ENCODE measurements at regions not wholly inside any gene's neighbourhood (a gene's known extent, or its start where the extent isn't known, plus 50 kb on each side); places are given as distances from the start of the nearest gene placed in this dataset.

DNA sequence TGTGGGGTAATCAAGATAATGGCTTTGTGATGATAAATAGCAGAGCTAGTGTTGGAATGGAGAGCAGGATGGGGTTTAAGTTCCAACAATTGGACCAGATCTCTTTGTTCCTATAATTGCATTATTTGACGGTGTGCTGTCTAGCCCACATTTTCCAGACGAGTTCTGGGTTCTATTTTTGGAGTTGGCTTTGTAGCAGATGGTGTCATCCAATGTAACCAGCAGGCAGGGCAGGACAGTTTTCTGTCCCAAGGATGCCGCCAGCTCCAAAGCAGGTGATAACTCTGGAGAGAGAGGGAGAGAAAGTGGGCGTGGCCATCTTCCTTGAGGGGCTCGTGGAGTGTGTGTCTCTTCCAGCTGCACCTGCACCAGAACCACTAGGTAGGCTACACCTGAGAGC is 251.3 kb downstream of the KIF4B start:
- no peaks in the 10 kb centered on the region for H3K27me3 ChIP-seq (ENCODE audit: insufficient read depth, low read length)
- H3K9me3 ChIP-seq (ENCODE audit: insufficient read depth, low read depth, low read length) = no peaks in the 10 kb centered on the region
- no peak overlapping the region for H3K4me3 ChIP-seq (ENCODE audit: low read length)
- no peak overlapping the region for H3K9ac ChIP-seq (ENCODE audit: low read depth, low read length)
- H3K36me3 ChIP-seq (ENCODE audit: insufficient read depth, low read depth, low read length) = no peaks in the 10 kb centered on the region
- H3K27ac ChIP-seq (ENCODE audit: low read length) = no peak overlapping the region
- peaks cover 2% of the 10 kb centered on the region; the same call in 1 of the 2 replicates for H3K4me1 ChIP-seq (ENCODE audit: insufficient read depth, low read length)

GRCh38 chr5:155268770-155269425 is 255.3 kb downstream of the KIF4B start:
- Histone ChIP-seq H3K27me3 (ENCODE audit: insufficient read depth, low read length) (no peaks in the 10 kb centered on the region), H3K36me3 (ENCODE audit: insufficient read depth, low read depth, low read length) (no peaks in the 10 kb centered on the region), H3K9me3 (ENCODE audit: insufficient read depth, low read depth, low read length) (no peaks in the 10 kb centered on the region), H3K4me3 (ENCODE audit: low read length) (no peak overlapping the region), H3K27ac (ENCODE audit: low read length) (no peak overlapping the region), H3K9ac (ENCODE audit: low read depth, low read length) (no peak overlapping the region), H3K4me1 (ENCODE audit: insufficient read depth, low read length) (peaks cover 4% of the 10 kb centered on the region; the same call in 1 of the 2 replicates)

- no peaks in the 10 kb centered on the region for H3K36me3 ChIP-seq (ENCODE audit: insufficient read depth, low read depth, low read length)
- peaks cover 11% of the 10 kb centered on the region; the same call in 1 of the 2 replicates for H3K4me1 ChIP-seq (ENCODE audit: insufficient read depth, low read length)
- H3K4me3 ChIP-seq (ENCODE audit: low read length) = no peak overlapping the region
- no peaks in the 10 kb centered on the region for H3K27me3 ChIP-seq (ENCODE audit: insufficient read depth, low read length)
- no peak overlapping the region for H3K27ac ChIP-seq (ENCODE audit: low read length)
- H3K9me3 ChIP-seq (ENCODE audit: insufficient read depth, low read depth, low read length) = no peaks in the 10 kb centered on the region
- H3K9ac ChIP-seq (ENCODE audit: low read depth, low read length) = no peak overlapping the region
Measured at GRCh38 chr5:155270725-155271124, 257.2 kb downstream of the KIF4B start.

DNA sequence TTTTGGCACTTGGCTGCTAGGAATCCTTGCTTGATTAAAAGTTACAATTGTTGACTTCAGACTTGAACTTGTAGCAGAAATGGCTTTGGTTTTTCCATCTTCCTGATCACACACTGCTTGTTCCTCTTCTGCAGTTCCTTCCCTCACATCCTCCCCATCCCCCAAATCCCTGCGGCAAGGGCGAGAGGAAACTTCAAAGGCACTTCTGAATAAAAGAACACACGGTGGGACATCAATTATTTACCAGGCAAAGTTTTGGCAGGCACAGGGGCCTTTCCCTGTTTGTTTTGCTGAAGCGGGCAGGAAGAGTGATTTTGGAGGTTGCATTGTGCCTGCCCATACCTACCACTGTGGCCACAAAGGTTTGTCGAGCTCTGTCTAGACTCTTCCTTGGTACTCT is 260.9 kb downstream of the KIF4B start:
- Histone ChIP-seq H3K4me3 (ENCODE audit: low read length) (no peak overlapping the region), H3K9me3 (ENCODE audit: insufficient read depth, low read depth, low read length) (no peaks in the 10 kb centered on the region), H3K9ac (ENCODE audit: low read depth, low read length) (no peak overlapping the region), H3K36me3 (ENCODE audit: insufficient read depth, low read depth, low read length) (no peaks in the 10 kb centered on the region), H3K27ac (ENCODE audit: low read length) (no peak overlapping the region), H3K27me3 (ENCODE audit: insufficient read depth, low read length) (no peaks in the 10 kb centered on the region), H3K4me1 (ENCODE audit: insufficient read depth, low read length) (peaks cover 11% of the 10 kb centered on the region; the same call in 1 of the 2 replicates)

GRCh38 chr5:155275222-155275621 is 261.7 kb downstream of the KIF4B start:
- H3K9ac ChIP-seq (ENCODE audit: low read depth, low read length) = no peak overlapping the region
- no peaks in the 10 kb centered on the region for H3K9me3 ChIP-seq (ENCODE audit: insufficient read depth, low read depth, low read length)
- no peaks in the 10 kb centered on the region for H3K36me3 ChIP-seq (ENCODE audit: insufficient read depth, low read depth, low read length)
- H3K27ac ChIP-seq (ENCODE audit: low read length) = no peak overlapping the region
- H3K4me1 ChIP-seq (ENCODE audit: insufficient read depth, low read length) = peaks cover 11% of the 10 kb centered on the region; the same call in 1 of the 2 replicates
- H3K27me3 ChIP-seq (ENCODE audit: insufficient read depth, low read length) = no peaks in the 10 kb centered on the region
- no peak overlapping the region for H3K4me3 ChIP-seq (ENCODE audit: low read length)

DNA sequence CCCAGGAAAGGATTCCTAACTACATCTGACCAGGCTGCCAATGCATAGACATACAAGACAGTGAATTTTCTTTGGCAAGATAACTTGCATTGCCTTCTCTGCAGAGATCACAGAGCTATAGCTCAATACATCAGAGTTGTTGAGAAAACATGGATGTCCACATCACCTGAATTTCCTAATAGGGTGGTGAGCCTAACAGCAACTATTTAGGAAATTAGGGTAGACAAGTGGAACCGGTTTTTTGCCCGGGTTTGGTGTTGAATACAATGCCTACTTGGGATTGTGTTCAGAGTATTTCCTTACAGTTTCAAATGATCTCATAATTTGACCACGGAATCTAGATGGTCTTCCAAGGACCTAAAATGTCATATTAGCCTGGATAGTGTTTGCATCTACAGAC is 262.7 kb downstream of the KIF4B start:
- 0 out of 2 replicates have a peak, but pooled peaks cover 6% of the 10 kb centered on the region for H3K4me1 ChIP-seq (ENCODE audit: insufficient read depth, low read length)
- H3K36me3 ChIP-seq (ENCODE audit: insufficient read depth, low read depth, low read length) = no peaks in the 10 kb centered on the region
- no peak overlapping the region for H3K4me3 ChIP-seq (ENCODE audit: low read length)
- no peak overlapping the region for H3K27ac ChIP-seq (ENCODE audit: low read length)
- no peaks in the 10 kb centered on the region for H3K27me3 ChIP-seq (ENCODE audit: insufficient read depth, low read length)
- H3K9me3 ChIP-seq (ENCODE audit: insufficient read depth, low read depth, low read length) = no peaks in the 10 kb centered on the region
- no peak overlapping the region for H3K9ac ChIP-seq (ENCODE audit: low read depth, low read length)

- 0 out of 2 replicates have a peak, but pooled peaks cover 6% of the 10 kb centered on the region for H3K4me1 ChIP-seq (ENCODE audit: insufficient read depth, low read length)
- no peak overlapping the region for H3K9ac ChIP-seq (ENCODE audit: low read depth, low read length)
- H3K9me3 ChIP-seq (ENCODE audit: insufficient read depth, low read depth, low read length) = no peaks in the 10 kb centered on the region
- no peaks in the 10 kb centered on the region for H3K36me3 ChIP-seq (ENCODE audit: insufficient read depth, low read depth, low read length)
- H3K27ac ChIP-seq (ENCODE audit: low read length) = no peak overlapping the region
- H3K27me3 ChIP-seq (ENCODE audit: insufficient read depth, low read length) = no peaks in the 10 kb centered on the region
- H3K4me3 ChIP-seq (ENCODE audit: low read length) = no peak overlapping the region
Measured at GRCh38 chr5:155278532-155278931, 265.0 kb downstream of the KIF4B start.

GRCh38 chr5:155282503-155283107 is 269.1 kb downstream of the KIF4B start:
- H3K9me3 ChIP-seq (ENCODE audit: insufficient read depth, low read depth, low read length) = no peaks in the 10 kb centered on the region
- H3K4me1 ChIP-seq (ENCODE audit: insufficient read depth, low read length) = peaks cover 9% of the 10 kb centered on the region; the same call in 1 of the 2 replicates
- H3K9ac ChIP-seq (ENCODE audit: low read depth, low read length) = no peak overlapping the region
- H3K27ac ChIP-seq (ENCODE audit: low read length) = no peak overlapping the region
- no peaks in the 10 kb centered on the region for H3K27me3 ChIP-seq (ENCODE audit: insufficient read depth, low read length)
- no peaks in the 10 kb centered on the region for H3K36me3 ChIP-seq (ENCODE audit: insufficient read depth, low read depth, low read length)
- H3K4me3 ChIP-seq (ENCODE audit: low read length) = no peak overlapping the region

DNA sequence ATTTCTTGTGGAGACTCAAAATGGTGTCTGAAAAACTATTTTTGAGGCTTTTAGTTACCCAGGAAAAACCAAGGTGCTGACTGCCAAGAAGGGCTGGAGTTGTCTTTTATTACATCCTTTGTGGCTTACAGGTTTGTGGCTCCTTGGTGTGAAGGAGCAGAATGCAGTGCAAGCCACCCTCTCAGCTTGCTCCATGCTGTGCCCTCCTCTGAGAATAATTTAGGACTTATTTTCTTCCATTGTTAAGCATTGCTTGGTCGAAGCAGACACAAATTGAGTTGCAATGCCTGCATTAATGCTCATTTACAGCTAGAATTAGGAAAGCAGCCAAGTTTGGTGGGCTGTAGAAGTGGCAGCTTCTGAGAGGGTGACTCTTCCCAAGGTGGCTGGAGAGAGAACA is 272.2 kb downstream of the KIF4B start:
- Histone ChIP-seq H3K27ac (ENCODE audit: low read length) (no peak overlapping the region), H3K9me3 (ENCODE audit: insufficient read depth, low read depth, low read length) (no peaks in the 10 kb centered on the region), H3K4me3 (ENCODE audit: low read length) (no peak overlapping the region), H3K4me1 (ENCODE audit: insufficient read depth, low read length) (peaks cover 9% of the 10 kb centered on the region; the same call in 1 of the 2 replicates), H3K36me3 (ENCODE audit: insufficient read depth, low read depth, low read length) (no peaks in the 10 kb centered on the region), H3K9ac (ENCODE audit: low read depth, low read length) (no peak overlapping the region; the same call in 1 of the 2 replicates), H3K27me3 (ENCODE audit: insufficient read depth, low read length) (no peaks in the 10 kb centered on the region)

DNA sequence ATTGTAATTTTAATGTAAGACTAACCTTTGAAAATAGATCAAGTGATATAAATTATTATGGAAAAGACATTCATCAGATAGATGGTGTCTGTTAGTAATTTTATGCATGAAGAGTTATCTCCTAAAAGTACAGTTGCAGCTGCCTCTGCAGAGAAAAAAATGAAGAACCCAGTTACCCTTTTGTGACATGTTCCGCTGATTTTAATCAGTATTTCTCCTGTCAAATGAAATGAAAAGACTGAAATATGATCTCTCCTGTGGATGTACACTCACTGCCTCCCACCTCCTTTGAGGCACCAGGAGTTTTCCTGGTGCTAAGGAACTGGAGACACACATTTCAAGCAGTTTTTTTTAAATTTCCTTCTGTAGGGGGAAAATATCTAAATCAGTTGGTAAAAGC is 277.4 kb downstream of the KIF4B start:
- no peaks in the 10 kb centered on the region for H3K27me3 ChIP-seq (ENCODE audit: insufficient read depth, low read length)
- H3K4me1 ChIP-seq (ENCODE audit: insufficient read depth, low read length) = peaks cover 3% of the 10 kb centered on the region; the same call in 1 of the 2 replicates
- no peaks in the 10 kb centered on the region for H3K9me3 ChIP-seq (ENCODE audit: insufficient read depth, low read depth, low read length)
- H3K4me3 ChIP-seq (ENCODE audit: low read length) = no peak overlapping the region
- no peaks in the 10 kb centered on the region for H3K36me3 ChIP-seq (ENCODE audit: insufficient read depth, low read depth, low read length)
- H3K27ac ChIP-seq (ENCODE audit: low read length) = no peak overlapping the region
- H3K9ac ChIP-seq (ENCODE audit: low read depth, low read length) = no peak overlapping the region

- Histone ChIP-seq H3K27ac (ENCODE audit: low read length) (no peak overlapping the region), H3K9me3 (ENCODE audit: insufficient read depth, low read depth, low read length) (no peaks in the 10 kb centered on the region), H3K9ac (ENCODE audit: low read depth, low read length) (no peak overlapping the region), H3K4me1 (ENCODE audit: insufficient read depth, low read length) (no peaks in the 10 kb centered on the region), H3K4me3 (ENCODE audit: low read length) (no peak overlapping the region), H3K27me3 (ENCODE audit: insufficient read depth, low read length) (no peaks in the 10 kb centered on the region), H3K36me3 (ENCODE audit: insufficient read depth, low read depth, low read length) (no peaks in the 10 kb centered on the region)
Measured at GRCh38 chr5:155293605-155294178, 280.1 kb downstream of the KIF4B start.

- H3K9me3 ChIP-seq (ENCODE audit: insufficient read depth, low read depth, low read length) = no peaks in the 10 kb centered on the region
- no peaks in the 10 kb centered on the region for H3K4me1 ChIP-seq (ENCODE audit: insufficient read depth, low read length)
Measured at GRCh38 chr5:155295111-155295510, 281.6 kb downstream of the KIF4B start.

More at GRCh38 chr5:155295111-155295510, 281.6 kb downstream of the KIF4B start:
- H3K36me3 ChIP-seq (ENCODE audit: insufficient read depth, low read depth, low read length) = no peaks in the 10 kb centered on the region
- no peak overlapping the region for H3K27ac ChIP-seq (ENCODE audit: low read length)
- no peaks in the 10 kb centered on the region for H3K27me3 ChIP-seq (ENCODE audit: insufficient read depth, low read length)
- no peak overlapping the region for H3K4me3 ChIP-seq (ENCODE audit: low read length)
- no peak overlapping the region for H3K9ac ChIP-seq (ENCODE audit: low read depth, low read length)
